ENCODE measurements at regions not wholly inside any gene's neighbourhood (a gene's known extent, or its start where the extent isn't known, plus 50 kb on each side); places are given as distances from the start of the nearest gene placed in this dataset.

DNA sequence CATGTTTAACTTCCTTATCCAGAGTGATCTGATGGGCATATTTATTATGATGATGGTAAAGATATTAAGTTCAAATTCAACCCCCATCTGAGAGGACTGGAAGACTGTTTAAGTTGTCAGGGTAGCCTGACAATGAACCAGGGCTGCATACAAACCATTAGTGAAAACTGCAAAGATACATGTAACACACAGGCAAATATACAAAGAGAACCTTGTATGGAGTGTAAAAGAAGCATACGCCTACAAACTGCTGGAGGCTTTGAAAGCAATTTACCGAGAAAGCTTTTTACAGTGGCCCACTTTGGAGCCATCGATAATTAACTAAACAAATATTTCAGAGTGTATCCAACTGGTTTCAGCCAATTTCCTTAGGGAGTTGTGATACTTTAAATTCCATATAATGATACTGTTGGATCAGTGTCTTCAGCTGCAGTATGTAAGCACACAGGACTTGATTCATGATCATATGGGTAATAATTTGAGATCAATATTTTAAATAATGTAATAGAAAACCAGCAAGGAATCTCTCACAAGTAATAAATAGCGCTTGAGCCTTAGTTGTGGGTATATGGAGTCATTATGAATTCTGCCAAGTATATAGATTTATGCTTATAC lies 231.5 kb upstream of the SPRY2 start:
- TF ChIP-seq POLR2AphosphoS5 (IDR thresholded peaks at IDR 0.05; ENCODE audit: low read depth): no peak
- TF ChIP-seq, protein P1, sequence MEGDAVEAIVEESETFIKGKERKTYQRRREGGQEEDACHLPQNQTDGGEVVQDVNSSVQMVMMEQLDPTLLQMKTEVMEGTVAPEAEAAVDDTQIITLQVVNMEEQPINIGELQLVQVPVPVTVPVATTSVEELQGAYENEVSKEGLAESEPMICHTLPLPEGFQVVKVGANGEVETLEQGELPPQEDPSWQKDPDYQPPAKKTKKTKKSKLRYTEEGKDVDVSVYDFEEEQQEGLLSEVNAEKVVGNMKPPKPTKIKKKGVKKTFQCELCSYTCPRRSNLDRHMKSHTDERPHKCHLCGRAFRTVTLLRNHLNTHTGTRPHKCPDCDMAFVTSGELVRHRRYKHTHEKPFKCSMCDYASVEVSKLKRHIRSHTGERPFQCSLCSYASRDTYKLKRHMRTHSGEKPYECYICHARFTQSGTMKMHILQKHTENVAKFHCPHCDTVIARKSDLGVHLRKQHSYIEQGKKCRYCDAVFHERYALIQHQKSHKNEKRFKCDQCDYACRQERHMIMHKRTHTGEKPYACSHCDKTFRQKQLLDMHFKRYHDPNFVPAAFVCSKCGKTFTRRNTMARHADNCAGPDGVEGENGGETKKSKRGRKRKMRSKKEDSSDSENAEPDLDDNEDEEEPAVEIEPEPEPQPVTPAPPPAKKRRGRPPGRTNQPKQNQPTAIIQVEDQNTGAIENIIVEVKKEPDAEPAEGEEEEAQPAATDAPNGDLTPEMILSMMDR (IDR thresholded peaks at IDR 0.05; ENCODE audit: insufficient read depth, low read length): no peak
- TF ChIP-seq, protein P2, sequence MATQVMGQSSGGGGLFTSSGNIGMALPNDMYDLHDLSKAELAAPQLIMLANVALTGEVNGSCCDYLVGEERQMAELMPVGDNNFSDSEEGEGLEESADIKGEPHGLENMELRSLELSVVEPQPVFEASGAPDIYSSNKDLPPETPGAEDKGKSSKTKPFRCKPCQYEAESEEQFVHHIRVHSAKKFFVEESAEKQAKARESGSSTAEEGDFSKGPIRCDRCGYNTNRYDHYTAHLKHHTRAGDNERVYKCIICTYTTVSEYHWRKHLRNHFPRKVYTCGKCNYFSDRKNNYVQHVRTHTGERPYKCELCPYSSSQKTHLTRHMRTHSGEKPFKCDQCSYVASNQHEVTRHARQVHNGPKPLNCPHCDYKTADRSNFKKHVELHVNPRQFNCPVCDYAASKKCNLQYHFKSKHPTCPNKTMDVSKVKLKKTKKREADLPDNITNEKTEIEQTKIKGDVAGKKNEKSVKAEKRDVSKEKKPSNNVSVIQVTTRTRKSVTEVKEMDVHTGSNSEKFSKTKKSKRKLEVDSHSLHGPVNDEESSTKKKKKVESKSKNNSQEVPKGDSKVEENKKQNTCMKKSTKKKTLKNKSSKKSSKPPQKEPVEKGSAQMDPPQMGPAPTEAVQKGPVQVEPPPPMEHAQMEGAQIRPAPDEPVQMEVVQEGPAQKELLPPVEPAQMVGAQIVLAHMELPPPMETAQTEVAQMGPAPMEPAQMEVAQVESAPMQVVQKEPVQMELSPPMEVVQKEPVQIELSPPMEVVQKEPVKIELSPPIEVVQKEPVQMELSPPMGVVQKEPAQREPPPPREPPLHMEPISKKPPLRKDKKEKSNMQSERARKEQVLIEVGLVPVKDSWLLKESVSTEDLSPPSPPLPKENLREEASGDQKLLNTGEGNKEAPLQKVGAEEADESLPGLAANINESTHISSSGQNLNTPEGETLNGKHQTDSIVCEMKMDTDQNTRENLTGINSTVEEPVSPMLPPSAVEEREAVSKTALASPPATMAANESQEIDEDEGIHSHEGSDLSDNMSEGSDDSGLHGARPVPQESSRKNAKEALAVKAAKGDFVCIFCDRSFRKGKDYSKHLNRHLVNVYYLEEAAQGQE (IDR thresholded peaks at IDR 0.05; ENCODE audit: insufficient replicate concordance, low read depth): no peak

Measured in HL-60 (cell line).